Naive B cell (primary cell): ENCODE measurements at regions not wholly inside any gene's neighbourhood (a gene's known extent, or its start where the extent isn't known, plus 50 kb on each side); places are given as distances from the start of the nearest gene placed in this dataset.

Source experiments
- ATAC-seq, 2 donors: fragments of 150-1000 bp; cut with Tn5 transposase; 2 replicates each; pipeline ENCODE4 v1.10.0; 2021; ENCODE audit warnings: low read depth in 2 of 2, mild to moderate bottlenecking in 2 of 2, moderate library complexity in 2 of 2
- DNase-seq: peaks from one replicate; pipeline ENCODE4 v3.0.0; 2022
- H3K27ac Mint-ChIP-seq, 6 donors: one replicate each; pipeline ENCODE4 v1.8.0; 2020 to 2022; ENCODE audit warnings: mild to moderate bottlenecking in 6 of 6, mixed read lengths in 6 of 6, moderate library complexity in 5 of 6, inconsistent platforms in 2 of 6
- H3K27me3 Mint-ChIP-seq, 3 donors: one replicate each; pipeline ENCODE4 v1.8.0; 2021 to 2022; ENCODE audit warnings: mixed read lengths in 3 of 3, mild to moderate bottlenecking in 1 of 3
- H3K36me3 Mint-ChIP-seq, 2 donors: one replicate each; pipeline ENCODE4 v1.8.0; 2020 to 2022; ENCODE audit warnings: mixed read lengths in 2 of 2, inconsistent platforms in 1 of 2, mild to moderate bottlenecking in 1 of 2
- H3K4me1 Mint-ChIP-seq, 3 donors: one replicate each; pipeline ENCODE4 v1.8.0; 2020 to 2022; ENCODE audit warnings: mixed read lengths in 3 of 3, inconsistent platforms in 1 of 3, mild to moderate bottlenecking in 1 of 3, moderate library complexity in 1 of 3
- H3K4me3 Mint-ChIP-seq, 8 donors: one replicate each; pipeline ENCODE4 v1.8.0; 2020 to 2022; ENCODE audit warnings: mild to moderate bottlenecking in 8 of 8, mixed read lengths in 8 of 8, moderate library complexity in 8 of 8, inconsistent platforms in 2 of 8
- H3K9me3 Mint-ChIP-seq, 7 donors: one replicate each; pipeline ENCODE4 v1.8.0; 2020 to 2022; ENCODE audit warnings: mixed read lengths in 7 of 7, mild to moderate bottlenecking in 5 of 7, inconsistent platforms in 2 of 7, moderate library complexity in 1 of 7

- Mint-ChIP-seq H3K9me3 (peaks cover 0 to 4% (median 0%) of the 10 kb centered on the region in 7 donors), H3K4me3 (no peak overlapping the region), H3K27me3 (peaks cover 0 to under 1% (median 0%) of the 10 kb centered on the region in 3 donors), H3K36me3 (no peaks in the 10 kb centered on the region), H3K4me1 (no peaks in the 10 kb centered on the region), H3K27ac (no peak overlapping the region)
- no peak for DNase-seq
- ATAC-seq: no peak
Measured at GRCh38 chr15:35705884-35706585, 160.1 kb upstream of the DPH6 start.

DNA sequence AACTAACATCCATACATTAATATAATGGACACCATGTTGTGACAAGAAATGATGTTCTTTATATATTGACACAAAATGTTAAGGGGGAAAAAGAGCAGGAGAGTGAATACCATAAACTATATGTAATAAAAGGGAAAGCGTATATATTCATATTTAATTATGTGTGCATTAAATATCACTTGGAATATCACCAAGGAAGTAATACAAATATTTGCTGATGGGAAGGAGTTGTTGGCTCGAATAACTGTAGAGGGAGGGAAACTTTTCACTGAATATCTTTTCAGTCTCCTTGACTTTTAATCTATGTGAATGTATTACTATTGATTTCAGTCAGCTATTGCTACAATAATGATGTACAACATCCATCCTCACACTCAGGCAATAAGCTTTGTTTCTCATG lies 167.0 kb upstream of the DPH6 start:
- H3K27ac Mint-ChIP-seq: no peak overlapping the region

GRCh38 chr15:35713733-35714132 lies 167.8 kb upstream of the DPH6 start:
- no peaks in the 10 kb centered on the region for H3K4me1 Mint-ChIP-seq
- DNase-seq (no peak), ATAC-seq (no peak)
- no peaks in the 10 kb centered on the region for H3K36me3 Mint-ChIP-seq
- peaks cover 0 to 9% (median 8%) of the 10 kb centered on the region in 3 donors for H3K27me3 Mint-ChIP-seq
- peaks cover 3 to 10% (median 7%) of the 10 kb centered on the region in 7 donors for H3K9me3 Mint-ChIP-seq
- no peak overlapping the region for H3K27ac Mint-ChIP-seq
- no peak overlapping the region for H3K4me3 Mint-ChIP-seq

More for the DNA sequence above, 167.0 kb upstream of the DPH6 start:
- no peaks in the 10 kb centered on the region for H3K36me3 Mint-ChIP-seq
- no peak overlapping the region for H3K4me3 Mint-ChIP-seq
- H3K9me3 Mint-ChIP-seq: peaks cover 3 to 10% (median 6%) of the 10 kb centered on the region in 7 donors
- no peak for ATAC-seq
- H3K27me3 Mint-ChIP-seq: peaks cover 0 to 9% (median 8%) of the 10 kb centered on the region in 3 donors
- H3K4me1 Mint-ChIP-seq: no peaks in the 10 kb centered on the region
- no peak for DNase-seq

GRCh38 chr15:35717721-35718120 lies 171.8 kb upstream of the DPH6 start:
- H3K27me3 Mint-ChIP-seq: peaks cover 3 to 6% (median 5%) of the 10 kb centered on the region in 3 donors
- no peak for DNase-seq
- no peak overlapping the region for H3K4me3 Mint-ChIP-seq
- no peak for ATAC-seq
- H3K9me3 Mint-ChIP-seq: peaks cover 1 to 10% (median 6%) of the 10 kb centered on the region in 7 donors
- no peaks in the 10 kb centered on the region for H3K4me1 Mint-ChIP-seq
- H3K36me3 Mint-ChIP-seq: no peaks in the 10 kb centered on the region
- H3K27ac Mint-ChIP-seq: no peak overlapping the region

GRCh38 chr15:35720019-35720418 lies 174.1 kb upstream of the DPH6 start:
- Mint-ChIP-seq H3K36me3 (no peaks in the 10 kb centered on the region), H3K27me3 (peaks cover 0 to 6% (median 5%) of the 10 kb centered on the region in 3 donors), H3K27ac (no peak overlapping the region), H3K4me1 (no peaks in the 10 kb centered on the region), H3K9me3 (peaks cover 1 to 7% (median 5%) of the 10 kb centered on the region in 7 donors), H3K4me3 (no peak overlapping the region)
- ATAC-seq (no peak), DNase-seq (no peak)

GRCh38 chr15:35720984-35721383 lies 175.0 kb upstream of the DPH6 start:
- no peaks in the 10 kb centered on the region for H3K36me3 Mint-ChIP-seq
- DNase-seq: no peak
- no peaks in the 10 kb centered on the region for H3K4me1 Mint-ChIP-seq
- H3K27me3 Mint-ChIP-seq: peaks cover 0 to 6% (median 5%) of the 10 kb centered on the region in 3 donors
- ATAC-seq: no peak
- H3K9me3 Mint-ChIP-seq: peaks cover 0 to 7% (median 2%) of the 10 kb centered on the region in 7 donors
- H3K4me3 Mint-ChIP-seq: no peak overlapping the region
- no peak overlapping the region for H3K27ac Mint-ChIP-seq

GRCh38 chr15:35721751-35722150 lies 175.8 kb upstream of the DPH6 start:
- Mint-ChIP-seq H3K27ac (peak overlapping the region in 1 of 6 donors; percentile 45), H3K27me3 (peaks cover 0 to 6% (median 5%) of the 10 kb centered on the region in 3 donors), H3K4me1 (no peaks in the 10 kb centered on the region), H3K9me3 (peaks cover 0 to 5% (median 2%) of the 10 kb centered on the region in 7 donors), H3K36me3 (no peaks in the 10 kb centered on the region), H3K4me3 (no peak overlapping the region)
- no peak for ATAC-seq
- no peak for DNase-seq

- ATAC-seq: no peak
- Mint-ChIP-seq H3K9me3 (peaks cover 0 to 7% (median 2%) of the 10 kb centered on the region in 7 donors), H3K4me1 (no peaks in the 10 kb centered on the region), H3K36me3 (no peaks in the 10 kb centered on the region), H3K27me3 (peaks cover 0 to 6% (median 5%) of the 10 kb centered on the region in 3 donors), H3K4me3 (no peak overlapping the region), H3K27ac (no peak overlapping the region)
- no peak for DNase-seq
Measured at GRCh38 chr15:35722501-35722900, 176.5 kb upstream of the DPH6 start.

DNA sequence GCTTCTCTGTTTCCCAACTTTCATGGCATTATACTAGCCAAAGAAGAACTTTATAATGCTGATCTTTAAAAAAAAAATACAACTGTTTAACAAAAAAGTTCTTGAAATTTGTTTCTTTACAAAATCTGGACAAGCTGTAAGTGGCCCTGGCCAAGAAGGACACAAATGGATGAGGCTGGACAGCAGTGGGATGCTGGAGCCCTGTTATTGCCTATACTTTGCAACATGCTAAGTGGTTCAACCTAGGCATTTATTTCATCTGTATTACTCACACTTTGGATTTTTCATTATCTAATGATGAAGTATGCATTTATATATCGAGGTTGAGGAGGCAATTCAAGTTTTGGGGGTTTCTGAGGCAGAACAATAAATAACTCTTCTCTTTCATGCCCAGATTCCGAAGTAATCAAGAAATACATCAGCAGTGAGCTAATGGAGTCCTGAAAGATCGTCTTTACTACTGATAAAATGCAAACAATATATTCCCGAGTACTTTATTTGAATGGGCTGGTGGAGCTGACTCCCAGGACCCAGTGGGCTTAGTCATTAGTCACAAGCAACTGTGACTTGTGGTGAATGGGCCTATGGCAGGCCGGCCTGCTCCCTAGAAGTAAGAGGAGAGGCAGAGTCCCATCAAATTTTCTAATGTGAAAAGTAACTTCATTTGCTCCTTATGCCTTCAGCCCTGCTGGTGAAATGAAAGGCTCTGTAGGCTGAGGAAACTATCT lies 177.3 kb upstream of the DPH6 start:
- Mint-ChIP-seq H3K4me1 (no peaks in the 10 kb centered on the region), H3K4me3 (no peak overlapping the region), H3K27ac (no peak overlapping the region), H3K9me3 (peaks cover 0 to 7% (median 1%) of the 10 kb centered on the region in 7 donors), H3K27me3 (peaks cover under 1 to 6% (median 5%) of the 10 kb centered on the region in 3 donors), H3K36me3 (no peaks in the 10 kb centered on the region)
- no peak for ATAC-seq
- DNase-seq: no peak

GRCh38 chr15:35723852-35724251 lies 177.9 kb upstream of the DPH6 start:
- Mint-ChIP-seq H3K4me3 (no peak overlapping the region), H3K27ac (no peak overlapping the region)

GRCh38 chr15:35724626-35725025 lies 178.7 kb upstream of the DPH6 start:
- no peaks in the 10 kb centered on the region for H3K36me3 Mint-ChIP-seq
- H3K27ac Mint-ChIP-seq: no peak overlapping the region
- H3K27me3 Mint-ChIP-seq: peaks cover 5 to 6% (median 5%) of the 10 kb centered on the region in 3 donors
- H3K9me3 Mint-ChIP-seq: peaks cover 0 to 7% (median 1%) of the 10 kb centered on the region in 7 donors
- DNase-seq (no peak), ATAC-seq (no peak)
- H3K4me3 Mint-ChIP-seq: no peak overlapping the region
- H3K4me1 Mint-ChIP-seq: no peaks in the 10 kb centered on the region

More at GRCh38 chr15:35723852-35724251, 177.9 kb upstream of the DPH6 start:
- no peak for ATAC-seq
- peaks cover 5 to 6% (median 5%) of the 10 kb centered on the region in 3 donors for H3K27me3 Mint-ChIP-seq
- DNase-seq: no peak
- H3K4me1 Mint-ChIP-seq: no peaks in the 10 kb centered on the region
- H3K36me3 Mint-ChIP-seq: no peaks in the 10 kb centered on the region
- peaks cover 0 to 7% (median 1%) of the 10 kb centered on the region in 7 donors for H3K9me3 Mint-ChIP-seq

DNA sequence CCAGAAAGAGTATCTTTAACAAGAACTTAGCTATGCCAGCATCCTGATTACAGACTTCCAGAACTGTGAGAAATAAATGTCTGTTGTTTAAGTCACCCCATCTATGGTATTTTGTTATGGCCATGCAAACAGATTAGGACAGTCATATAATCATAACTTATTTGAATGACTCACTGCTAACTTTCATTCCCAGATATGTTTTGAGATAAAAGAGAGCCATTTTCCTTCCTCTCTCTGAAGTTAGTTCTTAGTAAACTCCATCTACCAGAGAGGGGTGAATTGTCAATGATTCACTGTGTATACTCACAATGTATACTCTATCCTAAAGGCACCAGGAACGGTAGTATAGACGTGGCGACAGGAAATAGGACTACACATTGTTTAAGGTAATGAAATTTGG lies 179.4 kb upstream of the DPH6 start:
- Mint-ChIP-seq H3K27ac (no peak overlapping the region), H3K9me3 (peaks cover 0 to 7% (median 1%) of the 10 kb centered on the region in 7 donors), H3K27me3 (peaks cover 5 to 6% (median 5%) of the 10 kb centered on the region in 3 donors), H3K4me3 (no peak overlapping the region), H3K4me1 (no peaks in the 10 kb centered on the region), H3K36me3 (no peaks in the 10 kb centered on the region)
- ATAC-seq (no peak), DNase-seq (no peak)

GRCh38 chr15:35727627-35728026 lies 181.7 kb upstream of the DPH6 start:
- ATAC-seq (no peak), DNase-seq (no peak)
- Mint-ChIP-seq H3K27me3 (peaks cover 0 to 5% (median 0%) of the 10 kb centered on the region in 3 donors), H3K36me3 (no peaks in the 10 kb centered on the region), H3K4me1 (no peaks in the 10 kb centered on the region), H3K4me3 (no peak overlapping the region), H3K27ac (no peak overlapping the region), H3K9me3 (peaks cover 0 to 7% (median 0%) of the 10 kb centered on the region in 7 donors)
